ENCODE measurements at regions not wholly inside any gene's neighbourhood (a gene's known extent, or its start where the extent isn't known, plus 50 kb on each side); places are given as distances from the start of the nearest gene placed in this dataset.

GRCh38 chr16:22665803-22666202 is 148.2 kb upstream of the HS3ST2 start:
- no peak for ATAC-seq
- Histone ChIP-seq H3K9me3 (peaks cover 0 to 12% (median 0%) of the 10 kb centered on the region in 12 donors), H3K4me1 (peaks cover 0 to 4% (median 0%) of the 10 kb centered on the region in 12 donors), H3K4me3 (no peak overlapping the region), H3K27ac (peak overlapping the region in 1 of 12 donors; percentile 27), H3K27me3 (peaks cover 0 to 24% (median 5%) of the 10 kb centered on the region in 9 donors), H3K36me3 (no peaks in the 10 kb centered on the region)
- WGBS, 4 donors: 52 to 79% (median 63%) methylated on average over 4 of the region's 4 CpGs
- DNase-seq: peak in 1 of 5 donors; percentile 2
- intact Hi-C loops (cut with DNase I): loop anchor here in 1 of 10 donors (10.0 kb wide), 1 partner anchor 1541 kb away; no protein-coding TSS in a partner anchor
- TF ChIP-seq POLR2A (IDR thresholded peaks at IDR 0.05): no peak
- TF ChIP-seq CTCF (IDR thresholded peaks at IDR 0.05): no peak

- Histone ChIP-seq H3K36me3 (no peaks in the 10 kb centered on the region), H3K4me1 (peaks cover 0 to 11% (median 0%) of the 10 kb centered on the region in 12 donors), H3K27ac (no peak overlapping the region), H3K4me3 (no peak overlapping the region), H3K9me3 (no peaks in the 10 kb centered on the region), H3K27me3 (peaks cover 0 to 13% (median 2%) of the 10 kb centered on the region in 9 donors)
- intact Hi-C loops (cut with DNase I): loop anchor here in 1 of 10 donors (10.0 kb wide), 1 partner anchor 1544 kb away; no protein-coding TSS in a partner anchor
- no peak for TF ChIP-seq CTCF (IDR thresholded peaks at IDR 0.05)
- no peak for TF ChIP-seq POLR2A (IDR thresholded peaks at IDR 0.05)
- ATAC-seq (no peak), DNase-seq (no peak)
- WGBS, 4 donors: 82 to 87% (median 86%) methylated on average over 3 of the region's 3 CpGs
These were observed 145.6 kb upstream of the HS3ST2 start for GRCh38 chr16:22668318-22668717.

- Histone ChIP-seq H3K4me1 (peaks cover 0 to 20% (median 0%) of the 10 kb centered on the region in 12 donors), H3K27ac (no peak overlapping the region), H3K27me3 (peaks cover 0 to 9% (median 2%) of the 10 kb centered on the region in 9 donors), H3K4me3 (no peak overlapping the region), H3K9me3 (no peaks in the 10 kb centered on the region), H3K36me3 (no peaks in the 10 kb centered on the region)
- DNase-seq (peak in 1 of 5 donors; percentile 17), ATAC-seq (no peak)
- intact Hi-C loops (cut with DNase I): loop anchor here in 4 of 10 donors (10.0 kb wide), 3 partner anchors 275 to 1485 kb away; no protein-coding TSS in a partner anchor
- 92 to 94% (median 93%) methylated on average over 8 of the region's 8 CpGs for WGBS, 4 donors
- no peak for TF ChIP-seq CTCF (IDR thresholded peaks at IDR 0.05)
- TF ChIP-seq POLR2A (IDR thresholded peaks at IDR 0.05): no peak
These were observed 143.9 kb upstream of the HS3ST2 start for GRCh38 chr16:22670044-22670536.

- TF ChIP-seq POLR2A (IDR thresholded peaks at IDR 0.05) (no peak), CTCF (IDR thresholded peaks at IDR 0.05) (no peak)
- peaks cover 0 to 10% (median 2%) of the 10 kb centered on the region in 9 donors for H3K27me3 ChIP-seq
- no peaks in the 10 kb centered on the region for H3K36me3 ChIP-seq
- H3K9me3 ChIP-seq: no peaks in the 10 kb centered on the region
- no peak overlapping the region for H3K4me3 ChIP-seq
- intact Hi-C loops (cut with DNase I): loop anchor here in 4 of 10 donors (10.0 kb wide), 3 partner anchors 274 to 1486 kb away; no protein-coding TSS in a partner anchor
- ATAC-seq (no peak), DNase-seq (peak in 1 of 5 donors; percentile 19)
- WGBS, 4 donors: 25 to 31% (median 28%) methylated on average over 7 of the region's 7 CpGs
- peaks cover 0 to 20% (median 0%) of the 10 kb centered on the region in 12 donors for H3K4me1 ChIP-seq
- no peak overlapping the region for H3K27ac ChIP-seq
These were observed 143.4 kb upstream of the HS3ST2 start for GRCh38 chr16:22670551-22671041.
